ENCODE measurements at regions not wholly inside any gene's neighbourhood (a gene's known extent, or its start where the extent isn't known, plus 50 kb on each side); places are given as distances from the start of the nearest gene placed in this dataset.
"Not testable (repeated sequence)": the region's sequence is repeated elsewhere in the genome, so short reads cannot be mapped to it uniquely, and the experiment has no call there.

DNA sequence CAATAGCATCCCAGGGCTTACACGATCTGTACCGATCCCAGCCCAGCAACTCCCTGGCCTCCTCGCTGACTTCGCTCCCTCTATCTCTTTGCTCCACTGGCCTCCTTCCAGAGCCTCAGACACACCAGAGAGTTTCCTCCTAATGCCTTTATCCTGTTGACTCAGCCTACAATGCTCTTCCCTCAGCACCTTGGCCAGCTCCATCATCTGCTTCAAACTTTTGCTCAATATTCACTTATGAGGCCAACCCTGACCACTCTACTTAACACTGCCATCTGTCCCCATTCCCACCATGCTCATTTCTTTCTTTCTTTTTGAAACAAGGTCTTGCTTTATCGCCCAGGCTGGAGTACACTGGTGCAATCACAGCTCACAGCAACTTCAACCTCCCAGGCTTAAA lies 180.9 kb downstream of the CEP170 start:
- not testable (repeated sequence) for DNase-seq (ENCODE audit: low spot score); H3K36me3 ChIP-seq; H3K27me3 ChIP-seq; H3K9me3 ChIP-seq; H3K4me3 ChIP-seq; H3K27ac ChIP-seq; H3K4me1 ChIP-seq

GRCh38 chr1:243067056-243067455 lies 188.0 kb downstream of the CEP170 start:
- not testable (repeated sequence) for DNase-seq (ENCODE audit: low spot score); H3K27me3 ChIP-seq; H3K4me1 ChIP-seq; H3K27ac ChIP-seq; H3K4me3 ChIP-seq; H3K9me3 ChIP-seq; H3K36me3 ChIP-seq

- not testable (repeated sequence) for H3K36me3 ChIP-seq; DNase-seq (ENCODE audit: low spot score); H3K27me3 ChIP-seq; H3K27ac ChIP-seq; H3K9me3 ChIP-seq; H3K4me1 ChIP-seq; H3K4me3 ChIP-seq
Observed at GRCh38 chr1:243061965-243062364, 193.1 kb downstream of the CEP170 start.

GRCh38 chr1:243055510-243055909 lies 199.6 kb downstream of the CEP170 start:
- H3K36me3 ChIP-seq; DNase-seq (ENCODE audit: low spot score); H3K27me3 ChIP-seq; H3K27ac ChIP-seq; H3K4me1 ChIP-seq; H3K4me3 ChIP-seq; H3K9me3 ChIP-seq: not testable (repeated sequence)

DNA sequence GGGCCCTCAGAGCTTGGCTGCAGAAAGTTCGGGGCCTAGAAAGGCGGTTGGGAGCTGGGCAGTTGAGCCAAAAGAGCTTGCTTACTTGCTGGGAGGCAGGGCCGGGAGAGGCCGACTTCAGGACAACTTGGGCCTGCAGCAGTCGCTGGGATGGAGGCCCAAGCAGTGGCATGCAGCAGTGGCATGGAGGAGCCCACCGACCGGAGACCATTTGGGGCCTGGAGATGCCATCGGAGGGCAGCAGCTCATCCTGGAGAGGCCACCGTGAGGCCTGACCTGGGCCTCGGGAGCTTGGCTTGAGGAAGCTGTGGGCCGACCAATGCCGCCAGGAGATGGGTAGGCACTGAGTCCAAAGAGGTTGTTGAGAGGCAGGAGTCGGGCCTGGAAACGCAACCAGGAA lies 200.0 kb downstream of the CEP170 start:
- not testable (repeated sequence) for H3K4me1 ChIP-seq; H3K27me3 ChIP-seq; H3K27ac ChIP-seq; H3K36me3 ChIP-seq; H3K4me3 ChIP-seq; H3K9me3 ChIP-seq; DNase-seq (ENCODE audit: low spot score)

GRCh38 chr1:243054681-243055080 lies 200.4 kb downstream of the CEP170 start:
- DNase-seq (ENCODE audit: low spot score); H3K27me3 ChIP-seq; H3K4me3 ChIP-seq: not testable (repeated sequence)

GRCh38 chr1:243053048-243053447 lies 202.0 kb downstream of the CEP170 start:
- DNase-seq (ENCODE audit: low spot score); H3K27ac ChIP-seq; H3K9me3 ChIP-seq; H3K36me3 ChIP-seq; H3K27me3 ChIP-seq; H3K4me1 ChIP-seq; H3K4me3 ChIP-seq: not testable (repeated sequence)

More at GRCh38 chr1:243054681-243055080, 200.4 kb downstream of the CEP170 start:
- H3K9me3 ChIP-seq, H3K36me3 ChIP-seq, H3K27ac ChIP-seq, H3K4me1 ChIP-seq: not testable (repeated sequence)

GRCh38 chr1:243050613-243051012 lies 204.5 kb downstream of the CEP170 start:
- not testable (repeated sequence) for H3K4me1 ChIP-seq; H3K36me3 ChIP-seq; H3K27me3 ChIP-seq; DNase-seq (ENCODE audit: low spot score); H3K4me3 ChIP-seq; H3K9me3 ChIP-seq; H3K27ac ChIP-seq

DNA sequence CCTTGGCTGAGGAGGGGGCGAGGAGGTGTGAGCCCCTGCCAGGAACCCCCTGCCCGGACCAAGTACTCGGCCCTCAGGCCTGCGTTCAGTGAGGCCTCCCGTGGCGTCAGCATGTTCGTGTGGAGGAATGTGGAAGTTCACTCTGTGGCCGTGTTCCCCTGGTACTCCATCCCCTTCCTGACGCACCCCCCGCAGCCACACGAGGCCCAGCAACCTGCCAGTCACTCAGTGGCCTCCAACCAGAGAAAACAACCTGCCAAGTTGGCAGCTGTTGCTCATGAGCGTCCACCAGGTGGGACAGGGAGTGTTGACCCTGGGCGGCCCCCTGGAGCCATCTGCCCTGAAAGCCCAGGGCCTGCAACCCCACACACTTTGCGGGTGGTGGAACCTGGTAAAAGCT lies 205.4 kb downstream of the CEP170 start:
- not testable (repeated sequence) for H3K27me3 ChIP-seq, H3K4me3 ChIP-seq

DNA sequence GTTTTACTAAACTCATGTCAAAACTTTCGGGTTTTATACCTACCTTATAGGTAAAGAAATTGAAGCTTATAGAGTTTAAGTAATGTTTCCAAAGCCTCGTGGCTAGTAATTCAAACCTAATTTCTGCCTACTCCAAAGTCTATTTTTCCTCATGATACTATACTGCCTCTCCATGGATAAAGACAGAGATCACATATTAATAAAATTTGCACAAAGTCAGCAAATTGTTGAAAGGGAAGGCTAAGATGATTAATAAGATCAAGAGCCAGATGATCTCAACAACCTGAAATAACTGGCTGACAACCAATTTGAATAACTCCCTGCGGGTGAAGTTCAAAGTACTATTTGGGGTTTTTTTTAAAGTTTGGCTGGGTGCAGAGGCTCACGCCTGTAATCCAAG lies 233.7 kb downstream of the CEP170 start:
- H3K27me3 ChIP-seq; H3K27ac ChIP-seq; H3K9me3 ChIP-seq; H3K4me3 ChIP-seq; H3K4me1 ChIP-seq; DNase-seq (ENCODE audit: low spot score); H3K36me3 ChIP-seq: not testable (repeated sequence)

More for the DNA sequence above, 205.4 kb downstream of the CEP170 start:
- not testable (repeated sequence) for H3K27ac ChIP-seq; H3K36me3 ChIP-seq; DNase-seq (ENCODE audit: low spot score); H3K4me1 ChIP-seq; H3K9me3 ChIP-seq

GRCh38 chr1:243019030-243019635 lies 235.9 kb downstream of the CEP170 start:
- H3K4me1 ChIP-seq; H3K27ac ChIP-seq; H3K36me3 ChIP-seq; H3K4me3 ChIP-seq; H3K27me3 ChIP-seq; H3K9me3 ChIP-seq; DNase-seq (ENCODE audit: low spot score): not testable (repeated sequence)

GRCh38 chr1:243010719-243011118 lies 244.4 kb downstream of the CEP170 start:
- H3K27me3 ChIP-seq; DNase-seq (ENCODE audit: low spot score); H3K4me1 ChIP-seq; H3K4me3 ChIP-seq; H3K9me3 ChIP-seq; H3K27ac ChIP-seq; H3K36me3 ChIP-seq: not testable (repeated sequence)
- TF ChIP-seq, protein P1, sequence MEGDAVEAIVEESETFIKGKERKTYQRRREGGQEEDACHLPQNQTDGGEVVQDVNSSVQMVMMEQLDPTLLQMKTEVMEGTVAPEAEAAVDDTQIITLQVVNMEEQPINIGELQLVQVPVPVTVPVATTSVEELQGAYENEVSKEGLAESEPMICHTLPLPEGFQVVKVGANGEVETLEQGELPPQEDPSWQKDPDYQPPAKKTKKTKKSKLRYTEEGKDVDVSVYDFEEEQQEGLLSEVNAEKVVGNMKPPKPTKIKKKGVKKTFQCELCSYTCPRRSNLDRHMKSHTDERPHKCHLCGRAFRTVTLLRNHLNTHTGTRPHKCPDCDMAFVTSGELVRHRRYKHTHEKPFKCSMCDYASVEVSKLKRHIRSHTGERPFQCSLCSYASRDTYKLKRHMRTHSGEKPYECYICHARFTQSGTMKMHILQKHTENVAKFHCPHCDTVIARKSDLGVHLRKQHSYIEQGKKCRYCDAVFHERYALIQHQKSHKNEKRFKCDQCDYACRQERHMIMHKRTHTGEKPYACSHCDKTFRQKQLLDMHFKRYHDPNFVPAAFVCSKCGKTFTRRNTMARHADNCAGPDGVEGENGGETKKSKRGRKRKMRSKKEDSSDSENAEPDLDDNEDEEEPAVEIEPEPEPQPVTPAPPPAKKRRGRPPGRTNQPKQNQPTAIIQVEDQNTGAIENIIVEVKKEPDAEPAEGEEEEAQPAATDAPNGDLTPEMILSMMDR (IDR thresholded peaks at IDR 0.05): peak in 1 of 2 donors; percentile 14

DNA sequence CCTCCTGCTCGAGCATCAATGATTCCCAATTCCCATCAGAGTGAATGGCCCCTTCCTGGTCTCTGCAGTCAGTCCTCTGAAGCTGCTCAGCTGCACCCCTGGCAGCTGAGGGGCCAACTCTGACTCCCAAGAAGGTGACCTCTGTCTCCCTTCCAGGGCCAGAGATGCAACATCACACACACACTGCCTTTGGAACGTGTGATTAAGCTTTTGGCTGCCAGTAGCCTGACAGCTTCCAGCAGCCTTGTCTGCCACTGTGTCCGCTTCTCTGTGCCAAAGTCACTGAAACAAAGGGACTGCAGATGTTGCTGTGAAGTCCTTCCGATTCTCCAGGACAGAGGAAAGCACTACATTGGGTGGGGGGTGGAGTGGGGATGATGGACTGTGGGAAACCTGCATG lies 254.1 kb downstream of the CEP170 start:
- not testable (repeated sequence) for H3K4me1 ChIP-seq; H3K9me3 ChIP-seq; H3K4me3 ChIP-seq; H3K27me3 ChIP-seq; DNase-seq (ENCODE audit: low spot score); H3K36me3 ChIP-seq
- peak overlapping the region in 1 of 2 donors; percentile 58 for H3K27ac ChIP-seq

DNA sequence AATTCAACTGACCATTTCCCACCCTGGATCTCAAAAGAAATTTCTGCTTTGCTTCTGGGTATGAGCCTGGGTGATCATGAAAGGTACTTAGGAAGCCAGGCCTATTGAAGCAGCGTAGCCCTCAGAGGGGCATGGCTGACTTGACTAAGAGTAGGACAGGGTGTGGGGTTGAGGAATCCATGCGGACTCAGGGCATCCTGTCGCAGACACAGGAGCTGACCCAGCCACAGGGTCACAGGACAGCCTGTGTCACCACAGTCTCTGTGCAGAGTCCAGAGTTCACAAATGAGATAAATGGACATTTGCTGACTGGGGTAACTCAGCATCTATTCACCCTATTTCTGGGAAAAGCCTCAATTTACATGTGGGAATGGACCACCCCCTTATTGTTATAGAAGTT lies 262.3 kb downstream of the CEP170 start:
- not testable (repeated sequence) for H3K36me3 ChIP-seq; H3K27ac ChIP-seq; DNase-seq (ENCODE audit: low spot score); H3K4me3 ChIP-seq; H3K9me3 ChIP-seq; H3K4me1 ChIP-seq; H3K27me3 ChIP-seq

- not testable (repeated sequence) for H3K27me3 ChIP-seq; H3K4me3 ChIP-seq; H3K9me3 ChIP-seq; H3K36me3 ChIP-seq; H3K27ac ChIP-seq; DNase-seq (ENCODE audit: low spot score); H3K4me1 ChIP-seq
Observed at GRCh38 chr1:242985096-242985495, 270.0 kb downstream of the CEP170 start.
